ENCODE measurements at regions not wholly inside any gene's neighbourhood (a gene's known extent, or its start where the extent isn't known, plus 50 kb on each side); places are given as distances from the start of the nearest gene placed in this dataset.
"Not testable (repeated sequence)": the region's sequence is repeated elsewhere in the genome, so short reads cannot be mapped to it uniquely, and the experiment has no call there.

- DNase-seq, result no peak
These were observed 514.6 kb upstream of the CNTN3 start for GRCh38 chr3:75129101-75129500.

DNA sequence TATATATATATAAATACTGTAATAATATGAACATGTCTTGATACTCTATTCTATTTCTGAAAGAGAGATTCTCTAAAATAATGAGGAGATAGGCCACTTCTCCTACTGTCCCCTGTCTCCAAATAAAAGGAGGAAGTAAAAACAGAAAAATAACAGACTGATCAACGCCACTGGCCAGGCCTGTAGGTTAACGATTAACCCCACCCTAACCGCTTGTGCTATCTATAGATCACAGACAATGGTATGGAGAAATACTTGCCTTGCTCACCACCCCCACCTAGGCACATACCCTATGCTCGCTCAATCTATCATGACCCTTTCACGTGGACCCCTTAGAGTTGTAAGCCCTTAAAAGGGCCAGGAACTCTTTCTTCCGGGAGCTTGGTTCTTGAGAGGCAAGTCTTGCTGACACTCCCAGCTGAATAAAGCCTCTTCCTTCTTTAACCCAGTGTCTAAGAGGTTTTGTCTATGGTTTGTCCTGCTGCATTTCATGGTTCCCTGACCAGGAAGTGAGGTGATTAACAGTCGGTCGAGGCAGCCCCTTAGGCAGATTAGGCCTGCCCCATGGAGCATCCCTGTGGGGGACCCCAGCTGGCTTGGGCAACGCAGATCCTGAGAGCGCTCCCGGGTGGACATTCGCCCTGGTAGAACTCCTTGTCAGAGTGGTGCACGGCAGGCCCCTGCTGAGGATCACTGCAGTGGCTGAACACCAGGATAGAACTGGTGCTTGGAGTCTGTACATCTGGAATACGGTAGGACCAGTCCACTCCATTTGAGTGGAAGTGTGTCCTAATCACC, 521.8 kb upstream of the CNTN3 start:
- no peak for DNase-seq

GRCh38 chr3:75138345-75138744, 523.9 kb upstream of the CNTN3 start:
- DNase-seq, result no peak

DNA sequence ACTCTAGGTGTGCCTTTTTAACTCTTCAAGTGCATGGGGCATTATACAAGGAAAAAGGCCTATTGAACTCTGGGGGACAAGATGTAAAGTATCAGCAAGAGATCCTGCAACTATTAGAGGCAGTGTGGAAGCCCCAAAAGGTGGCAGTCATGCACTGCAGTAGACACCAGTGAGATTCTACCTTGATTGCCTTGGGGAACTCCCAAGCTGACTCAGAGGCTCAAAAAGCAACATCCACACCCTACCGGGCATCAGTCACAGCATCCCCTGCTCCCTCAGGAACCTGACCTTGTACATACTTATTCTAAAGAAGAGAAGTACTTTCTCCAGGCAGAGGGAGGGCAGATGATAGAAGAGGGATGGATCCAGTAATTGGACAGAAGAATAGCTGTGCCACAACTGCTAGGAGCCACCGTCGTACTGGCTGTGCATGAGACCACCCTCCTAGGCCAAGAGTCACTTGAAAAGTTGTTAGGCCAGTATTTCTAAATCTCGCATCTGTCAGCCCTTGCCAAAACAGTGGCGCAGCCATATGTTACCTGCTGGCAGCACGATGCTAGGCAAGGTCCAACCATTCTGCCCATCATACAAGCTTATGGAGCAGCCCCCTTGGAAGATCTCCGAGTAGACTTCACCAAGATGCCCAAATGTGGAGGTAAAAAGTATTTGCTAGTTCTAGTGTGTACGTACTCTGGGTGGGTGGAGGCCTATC, 523.1 kb upstream of the FRG2C start:
- no peak for DNase-seq

DNA sequence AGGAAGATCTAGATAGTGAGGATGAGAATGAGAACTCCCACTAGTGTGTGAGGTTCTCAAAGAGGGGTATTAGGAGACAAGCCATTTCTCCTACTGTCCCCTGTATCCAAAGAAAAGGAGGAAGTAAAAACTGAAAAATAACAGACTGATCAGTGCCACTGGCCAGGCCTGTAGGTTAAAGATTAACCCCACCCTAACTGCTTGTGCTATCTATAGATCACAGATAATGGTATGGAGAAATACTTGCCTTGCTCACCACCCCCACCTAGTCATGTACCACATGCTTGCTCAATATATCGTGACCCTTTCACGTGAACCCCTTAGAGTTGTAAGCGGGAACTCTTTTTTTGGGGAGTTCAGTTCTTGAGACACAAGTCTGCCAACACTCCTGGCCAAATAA, 519.7 kb upstream of the FRG2C start:
- DNase-seq, result no peak

GRCh38 chr3:75171630-75172230, 492.4 kb upstream of the FRG2C start:
- no peak for DNase-seq

- no peak for DNase-seq
These were observed 487.2 kb upstream of the FRG2C start for GRCh38 chr3:75176937-75177336.

- no peak for DNase-seq
These were observed 483.7 kb upstream of the FRG2C start for GRCh38 chr3:75180235-75180944.

DNA sequence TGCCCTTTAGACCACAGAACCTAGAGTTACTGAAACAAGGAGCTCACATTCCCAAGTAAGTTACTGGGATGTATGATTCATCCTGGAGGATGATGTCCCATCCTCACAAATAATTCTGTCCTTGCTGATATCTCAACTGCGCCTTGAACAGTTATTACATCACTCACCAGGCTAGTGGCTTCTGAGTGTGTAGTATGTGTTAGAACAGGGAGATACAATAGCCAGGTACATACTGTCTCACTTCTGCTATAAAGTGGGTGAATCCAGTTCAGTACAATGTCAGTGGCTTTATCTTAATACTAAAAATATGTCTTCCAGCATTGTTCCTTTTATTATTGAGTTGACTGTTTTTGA, 483.2 kb upstream of the FRG2C start:
- no peak for DNase-seq

DNA sequence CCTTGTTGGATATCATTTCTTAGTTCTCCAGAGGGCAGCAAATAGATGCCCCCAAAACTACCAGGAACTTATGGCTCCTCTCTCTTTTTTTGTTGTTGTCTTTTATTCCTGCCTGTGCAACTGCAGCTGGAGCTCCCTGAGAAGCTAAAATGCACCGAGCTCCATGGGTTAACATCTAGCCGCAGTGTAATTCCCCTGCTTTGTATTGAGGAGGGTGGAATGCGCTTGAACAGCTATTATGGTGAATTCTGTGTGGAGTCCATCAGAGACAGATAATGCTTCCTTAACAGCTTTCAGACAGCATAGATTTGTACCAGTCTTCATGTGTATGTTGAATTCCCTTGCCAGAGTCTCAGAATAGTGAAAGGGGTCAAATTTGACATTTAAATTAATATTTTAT, 475.2 kb upstream of the FRG2C start:
- DNase-seq, result no peak

DNA sequence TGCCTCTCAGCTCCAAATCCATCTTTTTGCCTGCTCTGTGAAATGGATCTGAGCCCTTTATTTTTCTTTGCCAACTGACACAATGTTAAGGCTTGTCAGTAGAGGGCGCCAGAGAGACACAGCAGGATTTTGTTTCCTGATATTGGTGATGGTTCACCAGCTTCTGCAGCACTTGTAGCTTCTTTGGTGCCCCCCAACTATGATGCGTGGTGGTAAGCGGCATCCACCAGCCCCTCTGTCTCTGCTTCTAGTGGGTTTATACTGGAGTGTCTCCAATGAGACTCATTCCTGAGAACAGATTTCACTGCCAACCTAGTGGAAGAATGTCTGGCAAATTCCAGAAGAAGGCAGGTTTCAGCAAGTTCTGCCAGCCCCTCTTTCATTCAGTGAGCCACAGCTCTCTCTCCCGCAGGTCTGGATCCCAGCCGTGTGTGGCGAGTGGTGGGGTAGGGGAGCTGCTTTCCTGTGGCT, 471.9 kb upstream of the FRG2C start:
- peak; percentile 49 for DNase-seq

DNA sequence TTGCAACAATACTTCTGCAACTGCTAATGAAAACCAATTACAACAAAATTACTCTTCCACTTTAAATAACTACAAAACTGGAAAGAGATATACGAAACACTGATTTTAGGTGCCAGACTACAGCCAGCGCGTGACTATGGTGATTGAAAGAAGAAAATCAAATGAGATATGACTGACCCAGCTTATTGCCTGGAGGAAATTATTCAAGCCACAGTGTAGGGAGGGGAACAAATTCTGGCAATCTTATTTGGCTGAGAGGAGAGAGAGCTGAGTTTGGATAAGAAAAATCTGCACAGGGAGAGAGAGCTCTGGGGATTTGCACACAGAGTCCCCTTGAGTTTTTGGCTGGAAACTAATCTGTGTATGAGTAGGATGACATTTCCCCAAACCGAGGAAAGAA, 470.3 kb upstream of the FRG2C start:
- no peak for DNase-seq

DNA sequence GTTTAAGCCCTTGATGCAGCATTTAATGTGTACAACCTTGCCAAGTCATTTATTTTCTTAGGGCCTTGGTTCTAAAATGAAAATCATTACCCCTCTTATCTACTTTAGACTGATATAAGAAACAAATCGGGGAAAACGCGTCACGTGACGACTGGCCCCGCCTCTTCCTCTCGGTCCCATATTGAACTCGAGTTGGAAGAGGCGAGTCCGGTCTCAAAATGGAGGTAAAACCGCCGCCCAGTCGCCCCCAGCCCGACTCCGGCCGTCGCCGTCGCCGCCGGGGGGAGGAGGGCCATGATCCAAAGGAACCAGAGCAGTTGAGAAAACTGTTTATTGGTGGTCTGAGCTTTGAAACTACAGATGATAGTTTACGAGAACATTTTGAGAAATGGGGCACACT, 449.8 kb upstream of the FRG2C start:
- not testable (repeated sequence) for DNase-seq

- no peak for DNase-seq
These were observed 445.6 kb upstream of the FRG2C start for GRCh38 chr3:75218577-75218976.

- no peak for DNase-seq
These were observed 443.2 kb upstream of the FRG2C start for GRCh38 chr3:75220932-75221331.

- DNase-seq, result no peak
These were observed 439.7 kb upstream of the FRG2C start for GRCh38 chr3:75224412-75224811.

DNA sequence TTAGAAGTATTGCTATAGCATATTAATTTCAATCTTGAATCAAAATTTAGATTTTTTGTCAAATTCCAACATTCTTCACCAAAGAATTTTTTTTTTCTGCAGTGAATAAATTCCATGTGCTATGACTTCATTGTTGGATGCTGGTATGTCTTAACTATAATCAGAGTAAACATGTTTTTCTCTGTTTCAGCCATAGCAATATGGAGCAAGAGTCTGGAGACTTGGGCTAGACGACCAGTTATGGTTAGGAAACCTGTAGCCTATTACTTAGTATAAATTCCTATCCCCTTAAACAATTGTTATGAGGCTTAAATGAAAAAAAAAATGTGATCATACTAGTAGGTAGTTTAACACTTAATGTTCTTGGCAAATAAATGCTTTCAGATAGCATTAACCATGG, 431.9 kb upstream of the FRG2C start:
- no peak for DNase-seq

DNA sequence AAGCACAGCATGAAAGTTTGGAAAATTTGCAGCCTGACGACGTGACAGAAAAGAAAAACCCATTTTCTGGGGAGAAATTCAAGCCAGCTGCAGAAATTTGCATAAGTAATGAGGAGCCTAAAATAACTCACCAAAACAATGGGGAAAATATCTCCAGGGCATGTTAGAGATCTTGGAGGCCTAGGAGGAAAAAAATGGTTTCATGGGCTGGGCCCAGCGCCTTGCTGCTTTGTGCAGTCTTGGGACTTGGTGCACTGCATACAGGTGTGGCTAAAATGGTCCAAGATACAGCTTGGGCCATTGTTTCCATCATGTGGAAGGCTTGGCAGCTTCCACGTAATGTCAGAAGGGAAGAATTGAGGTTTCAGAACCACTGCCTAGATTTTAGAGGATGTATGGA, 428.5 kb upstream of the FRG2C start:
- DNase-seq, result no peak

DNA sequence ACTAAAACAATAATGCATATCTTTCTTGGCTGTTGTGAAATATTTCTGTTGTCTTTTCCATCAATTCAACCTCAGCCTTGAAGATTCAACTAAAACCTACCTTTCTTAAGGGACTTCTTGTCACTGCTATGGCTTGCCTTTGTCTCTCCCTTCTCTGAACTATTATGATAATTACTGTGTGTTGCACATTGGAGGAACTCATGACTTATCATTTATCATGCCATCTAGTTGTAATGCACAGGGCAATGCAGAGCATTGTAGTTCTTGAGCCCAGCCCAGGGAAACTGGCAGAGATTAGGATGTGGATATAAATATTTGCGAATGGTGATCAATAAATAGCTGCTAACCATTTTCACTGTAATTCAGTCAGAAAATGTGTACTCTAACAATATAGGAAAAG, 427.1 kb upstream of the FRG2C start:
- no peak for DNase-seq

- DNase-seq, result no peak
These were observed 426.7 kb upstream of the FRG2C start for GRCh38 chr3:75237477-75237876.

DNA sequence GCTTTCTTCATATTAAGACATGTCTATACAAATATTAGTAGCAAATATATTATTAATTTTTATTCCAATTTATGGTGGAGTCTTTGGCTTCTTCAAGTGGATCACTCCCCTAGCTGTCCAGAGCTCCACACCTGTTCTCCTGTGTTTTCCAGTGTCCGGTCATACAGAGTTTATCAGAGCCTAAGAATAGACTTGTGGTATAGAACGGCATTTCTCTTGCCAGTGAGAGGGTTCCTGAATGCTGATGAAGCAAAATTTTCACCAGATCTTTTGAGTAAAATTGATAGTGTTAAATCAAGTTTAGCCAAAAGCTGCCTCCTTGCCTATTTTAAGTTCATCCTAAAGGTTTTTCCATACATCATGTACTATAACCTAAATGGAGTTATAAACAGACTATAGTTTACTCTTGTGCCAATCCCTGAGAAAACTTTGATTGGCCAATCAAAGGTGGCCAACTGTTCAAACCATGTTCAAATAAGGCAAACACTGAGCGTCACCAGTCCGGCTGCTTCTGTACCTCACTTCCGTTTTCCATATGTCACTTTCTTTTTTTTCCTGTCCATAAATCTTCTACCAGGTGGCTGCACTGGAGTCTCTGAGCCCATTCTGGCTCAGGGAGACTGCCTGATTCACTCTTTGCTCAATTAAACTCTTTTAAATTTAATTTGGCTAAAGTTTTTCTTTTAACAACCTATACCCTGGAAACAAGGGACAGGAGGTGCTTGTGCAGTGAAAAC, 422.7 kb upstream of the FRG2C start:
- DNase-seq, result not testable (repeated sequence)

- no peak for DNase-seq
These were observed 422.0 kb upstream of the FRG2C start for GRCh38 chr3:75242012-75242735.

Data from CD4-positive, alpha-beta T cell treated with Interleukin-21 for 1 hour (primary cell).